Effector memory CD8-positive, alpha-beta T cell (primary cell): ENCODE measurements at regions not wholly inside any gene's neighbourhood (a gene's known extent, or its start where the extent isn't known, plus 50 kb on each side); places are given as distances from the start of the nearest gene placed in this dataset.

ENCODE experiments used
- ATAC-seq: fragments of 150-1000 bp; cut with Tn5 transposase; replicated peaks from 2 replicates; pipeline ENCODE4 v1.10.0; 2021; ENCODE audit warnings: mild to moderate bottlenecking, moderate library complexity
- DNase-seq, 3 experiments: peaks; one replicate each; pipeline ENCODE4 v3.0.0; 2021
- H3K27ac Mint-ChIP-seq, 2 donors: one replicate each; pipeline ENCODE4 v1.8.0; 2022; ENCODE audit warnings: mild to moderate bottlenecking in 2 of 2, mixed read lengths in 2 of 2, moderate library complexity in 2 of 2
- H3K27me3 Mint-ChIP-seq, 2 donors: one replicate each; pipeline ENCODE4 v1.8.0; 2022; ENCODE audit warnings: mixed read lengths in 2 of 2
- H3K36me3 Mint-ChIP-seq: one replicate; pipeline ENCODE4 v1.8.0; 2022; ENCODE audit warnings: mild to moderate bottlenecking, moderate library complexity, mixed read lengths; ENCODE audit not compliant: insufficient read depth
- H3K4me1 Mint-ChIP-seq, 2 donors: one replicate each; pipeline ENCODE4 v1.8.0; 2022; ENCODE audit warnings: low read depth in 2 of 2, mixed read lengths in 2 of 2
- H3K4me3 Mint-ChIP-seq, 2 donors: one replicate each; pipeline ENCODE4 v1.8.0; 2022; ENCODE audit warnings: mild to moderate bottlenecking in 2 of 2, mixed read lengths in 2 of 2, moderate library complexity in 2 of 2
- H3K9me3 Mint-ChIP-seq, 2 donors: one replicate each; pipeline ENCODE4 v1.8.0; 2022; ENCODE audit warnings: mixed read lengths in 2 of 2

DNA sequence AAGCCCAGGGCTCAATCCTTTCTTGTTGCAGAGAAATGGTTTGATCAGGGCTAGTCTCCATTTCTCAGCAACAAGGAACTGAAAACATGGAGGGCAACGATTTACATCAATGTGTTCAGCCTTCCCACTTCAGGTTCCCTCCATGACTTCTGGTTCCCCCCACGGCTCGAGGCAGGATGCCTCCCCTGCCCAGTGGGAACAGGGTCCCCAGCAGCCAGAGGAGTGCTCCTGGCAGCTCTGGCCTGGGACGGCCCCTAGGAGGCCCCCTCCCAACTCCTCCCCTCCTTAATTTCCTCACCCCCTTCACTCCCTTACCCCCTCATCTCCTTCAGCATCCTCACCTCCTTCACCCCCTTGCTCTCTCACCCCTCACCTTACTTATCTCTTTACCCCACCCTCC is 283.8 kb downstream of the CDC5L start:
- Mint-ChIP-seq H3K4me1 (no peaks in the 10 kb centered on the region), H3K4me3 (no peak overlapping the region), H3K36me3 (no peaks in the 10 kb centered on the region), H3K27ac (no peak overlapping the region), H3K9me3 (no peaks in the 10 kb centered on the region), H3K27me3 (peaks cover 18 to 21% of the 10 kb centered on the region in 2 donors)
- DNase-seq (no peak), ATAC-seq (no peak)

DNA sequence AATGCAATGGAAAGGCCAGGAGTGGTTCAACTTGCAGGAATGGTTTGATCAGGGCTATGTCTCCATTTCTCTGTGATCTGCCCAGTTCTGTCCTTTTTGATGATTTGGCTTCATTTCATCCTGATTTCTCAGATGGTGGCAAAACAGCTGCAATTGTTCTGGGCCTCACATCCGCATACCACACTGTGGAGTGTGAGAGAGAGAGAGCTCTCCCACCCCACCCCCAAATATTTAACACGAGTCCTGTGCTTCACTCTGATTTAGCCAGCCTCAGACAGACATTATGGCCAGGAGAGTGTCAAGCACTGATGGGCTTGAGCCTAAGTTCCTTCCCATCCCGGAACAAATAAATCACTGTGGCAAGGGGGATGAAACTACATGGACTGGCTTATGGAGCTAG is 284.6 kb downstream of the CDC5L start:
- Mint-ChIP-seq H3K4me3 (no peak overlapping the region), H3K27ac (no peak overlapping the region), H3K27me3 (peaks cover 18 to 21% of the 10 kb centered on the region in 2 donors), H3K36me3 (no peaks in the 10 kb centered on the region), H3K9me3 (no peaks in the 10 kb centered on the region), H3K4me1 (no peaks in the 10 kb centered on the region)
- ATAC-seq (no peak), DNase-seq (no peak)

DNA sequence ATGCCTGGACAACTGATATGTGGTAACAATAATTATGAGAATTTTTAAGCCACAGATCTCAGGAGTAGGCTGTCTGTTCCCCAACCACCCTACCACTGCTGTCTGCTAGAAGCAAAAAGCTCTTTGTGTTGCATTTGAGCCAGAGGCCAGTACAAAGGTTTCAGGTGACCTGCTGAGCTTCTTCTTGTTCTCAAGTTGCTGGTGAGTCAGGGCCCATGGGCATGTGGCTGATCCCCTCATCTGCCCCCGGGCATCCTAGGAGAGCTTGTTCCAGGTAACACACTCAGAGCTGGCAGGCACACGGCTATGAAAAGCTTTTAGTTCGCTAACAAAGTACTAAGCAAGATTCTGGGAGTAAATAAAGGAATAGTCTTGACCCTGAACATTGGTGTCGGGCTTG is 285.3 kb downstream of the CDC5L start:
- Mint-ChIP-seq H3K27me3 (peaks cover 18 to 21% of the 10 kb centered on the region in 2 donors), H3K4me1 (no peaks in the 10 kb centered on the region), H3K27ac (no peak overlapping the region), H3K4me3 (no peak overlapping the region), H3K36me3 (no peaks in the 10 kb centered on the region), H3K9me3 (no peaks in the 10 kb centered on the region)
- ATAC-seq (no peak), DNase-seq (no peak)

DNA sequence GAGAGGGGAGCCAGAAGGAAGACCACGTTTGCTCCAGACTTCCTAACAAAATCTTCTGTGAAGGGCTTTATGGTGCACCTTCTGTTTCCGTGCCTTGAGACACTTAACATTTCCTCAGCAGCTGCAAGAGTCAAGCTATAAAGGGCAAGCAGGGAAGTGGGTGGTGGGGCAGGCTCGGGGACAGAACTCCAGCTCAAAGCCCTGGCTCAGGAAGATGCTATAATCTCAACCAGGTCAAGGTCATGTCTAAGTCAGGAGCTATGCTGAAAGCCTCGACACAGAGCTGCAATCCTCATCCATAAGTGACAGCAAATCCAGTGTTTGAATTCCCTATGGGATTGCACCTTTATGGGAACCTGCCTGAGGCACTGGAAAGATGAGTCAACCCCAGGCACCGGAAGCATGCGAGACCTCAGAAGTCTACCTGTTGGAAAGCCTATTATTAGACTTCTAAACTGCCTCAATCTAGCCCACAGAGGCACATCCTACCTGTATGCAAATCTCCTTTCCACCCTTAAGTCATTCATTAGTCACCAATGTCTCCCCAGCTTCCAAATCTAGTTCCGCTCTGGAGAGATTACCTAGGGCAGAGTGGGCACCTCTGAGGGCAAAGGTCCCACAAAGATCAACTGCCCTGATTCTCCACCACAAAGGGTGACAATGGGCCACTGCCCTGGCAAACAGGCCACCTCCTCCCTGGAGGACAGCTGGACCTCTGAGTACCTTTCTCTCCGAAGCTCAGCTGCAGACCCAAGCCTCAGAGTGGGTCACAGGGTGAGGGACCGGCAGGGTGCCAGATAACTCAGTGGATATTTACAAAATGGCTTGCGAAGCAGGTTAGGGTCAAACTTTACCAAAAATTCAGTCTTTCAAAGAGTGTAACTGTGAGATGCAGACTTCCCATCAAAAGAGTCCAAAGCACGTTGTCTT is 287.0 kb downstream of the CDC5L start:
- no peak for DNase-seq
- Mint-ChIP-seq H3K27me3 (peaks cover 14 to 21% of the 10 kb centered on the region in 2 donors), H3K4me3 (no peak overlapping the region), H3K9me3 (no peaks in the 10 kb centered on the region), H3K36me3 (no peaks in the 10 kb centered on the region), H3K4me1 (no peaks in the 10 kb centered on the region), H3K27ac (no peak overlapping the region)
- ATAC-seq, result no peak

DNA sequence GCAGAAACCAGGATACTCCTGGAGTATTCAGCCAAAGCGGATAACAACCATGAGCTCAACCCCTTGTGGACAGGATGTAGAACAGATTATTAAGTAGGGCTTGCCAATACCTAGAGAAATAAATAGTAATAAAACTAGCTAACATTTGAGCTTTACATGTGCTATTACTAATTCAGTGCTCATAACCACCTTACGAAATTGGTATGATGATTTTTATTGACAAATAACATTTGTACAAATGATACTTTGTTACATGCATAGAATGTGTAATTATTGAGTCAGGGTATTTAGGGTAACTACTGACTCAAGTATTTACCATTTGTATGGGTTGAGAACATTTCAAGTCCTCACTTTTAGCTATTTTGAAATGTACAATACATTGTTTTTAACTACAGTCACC is 287.9 kb downstream of the CDC5L start:
- DNase-seq (no peak), ATAC-seq (no peak)
- Mint-ChIP-seq H3K27ac (no peak overlapping the region), H3K4me1 (no peaks in the 10 kb centered on the region), H3K4me3 (no peak overlapping the region), H3K9me3 (no peaks in the 10 kb centered on the region), H3K27me3 (peaks cover 19 to 21% of the 10 kb centered on the region in 2 donors), H3K36me3 (no peaks in the 10 kb centered on the region)

DNA sequence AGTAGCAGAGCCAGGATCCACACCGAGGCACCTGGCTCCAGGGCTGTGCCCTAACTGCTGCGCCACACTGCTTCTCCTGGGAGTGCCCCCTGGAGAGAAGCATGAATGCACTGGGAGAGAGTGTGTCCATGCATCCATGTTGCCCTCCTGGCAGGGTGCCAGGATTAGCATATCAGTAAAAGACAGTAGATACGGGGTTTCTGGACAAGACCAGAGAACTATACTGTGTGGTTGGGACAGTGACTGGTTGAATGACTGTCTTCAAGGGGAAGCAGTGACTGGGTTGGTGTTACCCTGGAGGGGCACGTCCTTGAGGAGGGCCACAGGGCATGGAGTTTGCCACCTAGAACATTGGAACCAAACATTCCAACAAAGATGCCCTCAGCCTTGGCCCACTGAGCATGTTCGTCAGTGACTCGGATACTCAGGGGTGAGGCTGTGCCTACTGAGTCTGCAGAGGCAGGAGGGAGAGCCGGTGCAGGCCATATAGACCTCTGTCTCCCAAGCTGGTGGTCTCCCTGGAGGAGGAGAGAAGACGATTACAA is 288.8 kb downstream of the CDC5L start:
- H3K27me3 Mint-ChIP-seq, result peaks cover 17 to 25% of the 10 kb centered on the region in 2 donors
- no peak overlapping the region for H3K4me3 Mint-ChIP-seq
- DNase-seq, result no peak
- no peaks in the 10 kb centered on the region for H3K4me1 Mint-ChIP-seq
- no peak for ATAC-seq
- H3K36me3 Mint-ChIP-seq, result no peaks in the 10 kb centered on the region
- H3K9me3 Mint-ChIP-seq, result no peaks in the 10 kb centered on the region
- H3K27ac Mint-ChIP-seq, result no peak overlapping the region

DNA sequence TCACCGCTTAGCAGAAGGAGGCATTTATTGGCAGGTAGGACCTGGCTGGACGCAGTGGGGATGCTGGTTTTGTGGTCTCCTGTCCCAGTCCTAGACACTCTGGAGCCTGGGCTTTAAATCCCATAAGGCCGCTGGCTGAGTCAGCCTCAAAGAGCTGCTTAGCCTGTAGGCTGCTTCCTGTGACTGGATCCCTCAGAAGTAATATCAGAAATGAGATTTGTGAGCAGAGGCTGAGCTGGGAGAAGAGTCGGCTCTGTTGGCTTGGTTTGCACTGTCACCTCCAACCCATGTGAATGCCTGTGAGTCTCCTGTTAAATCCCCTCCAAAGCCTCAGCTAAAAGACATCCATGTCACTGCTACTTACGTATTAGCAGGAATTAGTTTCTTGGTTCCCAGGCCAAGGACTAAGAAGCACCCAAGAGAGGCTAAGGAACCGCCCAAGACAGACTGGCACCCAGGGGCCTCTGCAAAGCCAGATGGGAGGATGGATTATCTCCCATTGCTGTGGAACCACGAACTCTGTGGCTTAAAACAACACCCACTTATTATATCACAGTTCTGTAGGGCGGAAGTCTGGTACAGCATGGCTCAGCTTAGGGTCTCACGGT is 289.4 kb downstream of the CDC5L start:
- H3K36me3 Mint-ChIP-seq, result no peaks in the 10 kb centered on the region
- no peaks in the 10 kb centered on the region for H3K4me1 Mint-ChIP-seq
- peaks cover 19 to 28% of the 10 kb centered on the region in 2 donors for H3K27me3 Mint-ChIP-seq
- no peak overlapping the region for H3K27ac Mint-ChIP-seq
- no peak for ATAC-seq
- H3K9me3 Mint-ChIP-seq, result no peaks in the 10 kb centered on the region
- no peak for DNase-seq
- H3K4me3 Mint-ChIP-seq, result no peak overlapping the region

DNA sequence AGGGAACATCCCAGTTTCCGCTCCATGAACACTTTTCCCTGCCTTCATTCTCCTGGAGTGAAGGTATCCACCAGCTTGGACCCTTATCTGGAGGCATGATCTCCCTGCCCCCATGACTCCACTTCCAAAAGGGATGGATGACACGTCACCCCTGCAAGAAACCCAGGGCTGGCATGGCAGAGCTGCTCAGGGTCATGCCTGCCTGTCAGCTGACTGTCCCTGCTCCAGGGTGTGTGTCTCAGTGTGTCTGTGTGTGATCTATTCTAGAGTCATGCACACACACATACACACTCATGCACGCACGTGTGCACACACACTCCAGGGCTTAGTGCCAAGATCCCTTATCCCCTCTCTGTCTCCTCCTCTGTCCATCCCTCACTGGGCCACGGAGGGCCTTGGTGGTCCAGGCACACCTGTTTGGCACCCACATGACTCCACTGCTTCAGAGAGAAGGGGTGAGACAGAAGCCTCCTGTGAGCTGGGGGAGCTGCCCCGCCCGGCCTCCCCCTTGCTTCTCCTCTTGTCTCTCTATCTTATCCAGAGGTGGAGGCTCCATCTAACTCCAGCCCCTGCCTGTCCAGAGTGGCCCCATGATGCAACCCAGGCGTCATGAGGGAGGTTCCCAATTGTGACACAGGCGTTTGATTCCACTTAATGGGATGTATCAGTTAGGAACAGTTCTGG is 290.9 kb downstream of the CDC5L start:
- Mint-ChIP-seq H3K4me3 (no peak overlapping the region), H3K4me1 (no peaks in the 10 kb centered on the region)

DNA sequence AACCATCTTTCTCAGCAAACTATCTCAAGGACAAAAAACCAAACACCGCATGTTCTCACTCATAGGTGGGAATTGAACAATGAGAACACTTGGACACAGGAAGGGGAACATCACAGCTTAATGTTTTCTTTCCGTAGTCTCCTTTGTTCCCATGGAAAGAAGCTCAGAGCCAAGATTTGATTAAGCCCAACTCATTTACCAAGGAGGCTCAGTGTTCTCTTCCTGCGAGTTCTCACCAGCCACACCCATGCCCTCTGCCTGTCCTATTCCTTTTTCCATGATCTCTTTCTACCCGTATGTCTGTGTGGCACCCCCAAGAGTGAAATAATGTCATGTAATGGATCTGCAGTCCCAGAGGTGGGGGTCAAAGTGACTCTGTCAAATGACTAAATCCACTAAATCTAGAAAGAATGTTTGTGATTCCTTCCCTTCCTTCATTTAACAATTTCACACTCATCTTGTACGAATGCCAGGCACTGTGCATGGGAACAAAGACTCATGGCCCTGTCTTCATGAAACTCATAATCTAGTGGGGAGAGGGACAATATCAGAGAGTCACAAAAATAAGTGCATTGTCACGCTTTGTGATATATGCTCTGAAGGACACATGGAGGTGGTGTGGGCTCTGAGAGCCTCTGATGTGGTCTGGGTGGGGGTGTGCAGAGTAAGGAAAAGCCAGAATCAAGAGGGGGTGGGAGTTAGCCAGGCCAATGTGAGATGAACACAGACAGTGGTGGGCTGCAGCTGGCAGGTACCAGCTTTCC is 292.1 kb downstream of the CDC5L start:
- no peaks in the 10 kb centered on the region for H3K4me1 Mint-ChIP-seq
- DNase-seq (no peak), ATAC-seq (no peak)
- peaks cover 17 to 30% of the 10 kb centered on the region in 2 donors for H3K27me3 Mint-ChIP-seq
- H3K36me3 Mint-ChIP-seq, result no peaks in the 10 kb centered on the region
- H3K4me3 Mint-ChIP-seq, result no peak overlapping the region
- no peak overlapping the region for H3K27ac Mint-ChIP-seq
- H3K9me3 Mint-ChIP-seq, result no peaks in the 10 kb centered on the region

More for the DNA sequence above, 290.9 kb downstream of the CDC5L start:
- Mint-ChIP-seq H3K27ac (no peak overlapping the region), H3K36me3 (no peaks in the 10 kb centered on the region), H3K27me3 (peaks cover 14 to 27% of the 10 kb centered on the region in 2 donors), H3K9me3 (no peaks in the 10 kb centered on the region)
- DNase-seq (no peak), ATAC-seq (no peak)

DNA sequence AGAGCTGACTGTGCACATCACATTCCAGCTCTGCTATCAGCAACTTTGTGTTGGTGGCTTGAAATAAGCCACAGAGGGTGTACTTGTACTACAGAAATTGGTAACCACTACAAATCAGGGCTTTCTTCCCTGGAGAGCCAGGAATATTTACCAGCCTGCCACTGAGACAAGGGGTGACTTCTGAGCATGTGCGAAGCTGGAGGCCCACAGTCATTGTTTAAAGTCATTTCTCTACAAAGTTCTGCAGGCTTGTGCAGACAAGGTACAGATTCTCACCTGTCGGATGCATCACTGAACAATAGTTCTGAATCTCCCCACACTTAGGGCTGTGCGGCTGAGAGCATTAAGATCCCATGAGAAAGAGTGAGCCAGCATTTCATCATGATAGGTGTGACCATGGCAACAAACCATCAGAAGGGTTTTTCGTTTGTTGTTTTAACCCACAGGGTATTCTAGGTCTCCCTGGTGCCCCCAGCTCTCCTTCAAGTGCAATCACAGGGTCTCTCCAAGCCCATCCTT is 292.8 kb downstream of the CDC5L start:
- DNase-seq (no peak), ATAC-seq (no peak)
- Mint-ChIP-seq H3K27me3 (peaks cover 19 to 30% of the 10 kb centered on the region in 2 donors), H3K9me3 (no peaks in the 10 kb centered on the region), H3K4me3 (no peak overlapping the region), H3K36me3 (no peaks in the 10 kb centered on the region), H3K4me1 (no peaks in the 10 kb centered on the region), H3K27ac (no peak overlapping the region)

DNA sequence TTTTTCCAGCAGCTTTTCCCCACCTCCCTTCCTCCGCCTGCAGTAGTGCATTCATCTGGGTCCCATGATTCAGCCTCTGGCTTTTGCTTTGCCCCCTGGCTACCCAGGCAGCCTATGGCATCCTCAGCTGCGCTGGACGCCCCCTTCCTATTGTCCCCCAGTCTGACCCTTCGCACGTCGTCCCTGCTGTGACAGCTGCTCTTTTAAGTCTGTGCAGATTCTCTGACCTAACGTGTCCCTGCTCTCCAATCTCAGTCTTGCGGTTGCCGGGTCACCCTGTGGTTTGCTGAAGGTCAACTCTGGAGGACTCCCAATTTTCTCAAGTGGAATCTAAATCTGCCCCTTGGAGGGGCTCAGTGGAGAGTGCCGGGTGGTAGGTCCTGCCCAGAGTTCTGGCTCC is 294.3 kb downstream of the CDC5L start:
- no peak overlapping the region for H3K27ac Mint-ChIP-seq
- no peak for DNase-seq
- no peaks in the 10 kb centered on the region for H3K9me3 Mint-ChIP-seq
- no peaks in the 10 kb centered on the region for H3K4me1 Mint-ChIP-seq
- H3K36me3 Mint-ChIP-seq, result no peaks in the 10 kb centered on the region
- no peak overlapping the region for H3K4me3 Mint-ChIP-seq
- ATAC-seq, result no peak
- H3K27me3 Mint-ChIP-seq, result peaks cover 19 to 30% of the 10 kb centered on the region in 2 donors

DNA sequence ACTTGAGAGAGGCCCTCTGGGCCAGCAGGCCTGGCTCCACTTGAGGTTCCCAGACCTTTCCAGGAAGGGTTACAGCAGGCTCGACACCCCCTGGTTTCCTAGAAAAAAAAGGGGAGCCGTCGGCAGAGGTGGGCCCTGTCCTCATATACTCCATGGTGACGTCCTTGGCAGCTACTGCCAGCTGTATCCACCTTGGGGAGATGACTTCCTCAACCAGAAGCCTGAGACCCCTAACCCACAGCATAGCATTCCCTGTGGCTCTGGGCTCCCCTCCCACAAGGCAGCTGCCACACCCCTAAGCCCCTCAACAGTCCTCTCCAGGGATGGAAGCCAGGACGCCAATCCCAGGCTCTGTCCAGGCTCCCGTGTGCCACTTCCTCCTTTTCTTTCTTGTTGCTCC is 294.8 kb downstream of the CDC5L start:
- H3K4me3 Mint-ChIP-seq, result no peak overlapping the region
- DNase-seq, result no peak
- H3K27ac Mint-ChIP-seq, result no peak overlapping the region
- ATAC-seq, result no peak
- no peaks in the 10 kb centered on the region for H3K36me3 Mint-ChIP-seq
- no peaks in the 10 kb centered on the region for H3K9me3 Mint-ChIP-seq
- peaks cover 19 to 30% of the 10 kb centered on the region in 2 donors for H3K27me3 Mint-ChIP-seq
- no peaks in the 10 kb centered on the region for H3K4me1 Mint-ChIP-seq
